ENCODE measurements at regions not wholly inside any gene's neighbourhood (a gene's known extent, or its start where the extent isn't known, plus 50 kb on each side); places are given as distances from the start of the nearest gene placed in this dataset.
A peak's percentile ranks its signal among the peaks of the same experiment; 100 is the strongest.

- H3K4me3 ChIP-seq (ENCODE audit: control insufficient read depth, low read depth, low read length), result no peak overlapping the region
- TF ChIP-seq CTCF (conservative IDR thresholded peaks at IDR 0.05; ENCODE audit: control insufficient read depth, insufficient read depth, low read depth, low read length), result no peak
- no peak for DNase-seq (ENCODE audit: low read depth)
These were observed 520.4 kb upstream of the B3GALT2 start for GRCh38 chr1:193706766-193707165.

- no peak overlapping the region for H3K4me3 ChIP-seq (ENCODE audit: control insufficient read depth, low read depth, low read length)
- peak; percentile 6 for DNase-seq (ENCODE audit: low read depth)
- no peak for TF ChIP-seq CTCF (conservative IDR thresholded peaks at IDR 0.05; ENCODE audit: control insufficient read depth, insufficient read depth, low read depth, low read length)
These were observed 519.2 kb upstream of the B3GALT2 start for GRCh38 chr1:193705554-193705981.

GRCh38 chr1:193703655-193704054 is 517.2 kb upstream of the B3GALT2 start:
- H3K4me3 ChIP-seq (ENCODE audit: control insufficient read depth, low read depth, low read length), result no peak overlapping the region
- no peak for DNase-seq (ENCODE audit: low read depth)
- no peak for TF ChIP-seq CTCF (conservative IDR thresholded peaks at IDR 0.05; ENCODE audit: control insufficient read depth, insufficient read depth, low read depth, low read length)

GRCh38 chr1:193703121-193703520 is 516.7 kb upstream of the B3GALT2 start:
- DNase-seq (ENCODE audit: low read depth), result no peak
- TF ChIP-seq CTCF (conservative IDR thresholded peaks at IDR 0.05; ENCODE audit: control insufficient read depth, insufficient read depth, low read depth, low read length), result no peak
- no peak overlapping the region for H3K4me3 ChIP-seq (ENCODE audit: control insufficient read depth, low read depth, low read length)

GRCh38 chr1:193701759-193702158 is 515.3 kb upstream of the B3GALT2 start:
- no peak overlapping the region for H3K4me3 ChIP-seq (ENCODE audit: control insufficient read depth, low read depth, low read length)
- DNase-seq (ENCODE audit: low read depth), result no peak
- TF ChIP-seq CTCF (conservative IDR thresholded peaks at IDR 0.05; ENCODE audit: control insufficient read depth, insufficient read depth, low read depth, low read length), result no peak

GRCh38 chr1:193700710-193701355 is 514.4 kb upstream of the B3GALT2 start:
- H3K4me3 ChIP-seq (ENCODE audit: control insufficient read depth, low read depth, low read length), result no peak overlapping the region
- no peak for TF ChIP-seq CTCF (conservative IDR thresholded peaks at IDR 0.05; ENCODE audit: control insufficient read depth, insufficient read depth, low read depth, low read length)
- DNase-seq (ENCODE audit: low read depth), result peak; percentile 41

GRCh38 chr1:193699261-193699660 is 512.8 kb upstream of the B3GALT2 start:
- H3K4me3 ChIP-seq (ENCODE audit: control insufficient read depth, low read depth, low read length), result no peak overlapping the region
- TF ChIP-seq CTCF (conservative IDR thresholded peaks at IDR 0.05; ENCODE audit: control insufficient read depth, insufficient read depth, low read depth, low read length), result no peak
- DNase-seq (ENCODE audit: low read depth), result no peak
